GM12878 (cell line): ENCODE measurements at regions not wholly inside any gene's neighbourhood (a gene's known extent, or its start where the extent isn't known, plus 50 kb on each side); places are given as distances from the start of the nearest gene placed in this dataset.

Experiments used
- ATAC-seq: fragments of 200-7000 bp; cut with Tn5 transposase; 3 replicates; pipeline ENCODE4 v1.9.1; 2020; ENCODE audit warnings: mild to moderate bottlenecking, moderate library complexity
- BruUV-seq: library from RNA; stranded (reverse); fragments of 400-500 nt; replicated peaks from 2 replicates; lab custom pipeline; 2021; lab: Mats Ljungman, UMichigan
- CTCF ChIA-PET: fragments of 300-600 bp; sonication (Branson Sonifier 250); formaldehyde crosslinking; extraction: SDS; loops from one replicate; lab custom pipeline; 2021; ENCODE audit warnings: inconsistent platforms; lab: Yijun Ruan, JAX
- POLR2A ChIA-PET: fragments of 350-600 bp; formaldehyde crosslinking; extraction: SDS; loops from one replicate; lab custom pipeline; 2021; ENCODE audit warnings: inconsistent platforms; lab: Charles Lee
- RAD21 ChIA-PET: fragments of 300-600 bp; sonication (Branson Sonifier 250); formaldehyde crosslinking; loops from one replicate; lab custom pipeline; 2023; ENCODE audit warnings: antibody characterized with exemption; ENCODE audit not compliant: unreplicated experiment; lab: Charles Lee
- SMC1A ChIA-PET: fragments of 300-600 bp; sonication (Branson Sonifier 250); formaldehyde crosslinking; loops from one replicate; lab custom pipeline; 2023; ENCODE audit not compliant: unreplicated experiment, uncharacterized antibody; lab: Charles Lee
- DNase-seq: peaks from one replicate; pipeline ENCODE4 v3.0.0-alpha.2; 2011; ENCODE audit warnings: low read depth, low spot score
- FAIRE-seq: peaks from 3 replicates; lab custom pipeline; 2011; peaks lifted over from hg19 to GRCh38; lab: Jason Lieb, UNC
- H2AFZ ChIP-seq: 2 replicates; pipeline ENCODE4 v1.6.0; 2011; ENCODE audit warnings: low read depth, low read length, control low read depth; ENCODE audit not compliant: control insufficient read depth
- H3K27ac ChIP-seq: 2 replicates; pipeline ENCODE4 v1.5.1; 2011; ENCODE audit warnings: control low read depth; ENCODE audit not compliant: control insufficient read depth, insufficient read depth
- H3K27me3 ChIP-seq, 2 experiments: replicated peaks in 1 of 2; 2 replicates each; pipeline versions ENCODE4 v1.6.0 to v1.6.1; 2011; ENCODE audit warnings: low read length in 1 of 2; ENCODE audit not compliant: control insufficient read depth in 2 of 2, insufficient read depth in 2 of 2
- H3K36me3 ChIP-seq, 2 experiments: 2 replicates each; pipeline ENCODE4 v1.5.1; 2011; ENCODE audit warnings: low read length in 1 of 2; ENCODE audit not compliant: control insufficient read depth in 2 of 2, insufficient read depth in 2 of 2
- H3K4me1 ChIP-seq: 2 replicates; pipeline ENCODE4 v1.6.1; 2011; ENCODE audit warnings: mild to moderate bottlenecking, low read length, moderate library complexity, mixed read lengths; ENCODE audit not compliant: control insufficient read depth, insufficient read depth
- H3K4me2 ChIP-seq: 2 replicates; pipeline ENCODE4 v1.6.0; 2011; ENCODE audit warnings: control low read depth; ENCODE audit not compliant: control insufficient read depth, insufficient read depth
- H3K4me3 ChIP-seq: fragments of 200-600 bp; sonication (generic); 2 replicates; pipeline ENCODE4 v1.5.1; 2016
- H3K79me2 ChIP-seq: 2 replicates; pipeline ENCODE4 v1.6.0; 2011; ENCODE audit warnings: low read length; ENCODE audit not compliant: control insufficient read depth, insufficient read depth
- H3K9ac ChIP-seq: 2 replicates; pipeline ENCODE4 v1.8.0; 2011; ENCODE audit warnings: low read length, control low read depth, mixed read lengths; ENCODE audit not compliant: control insufficient read depth, insufficient read depth
- H3K9me3 ChIP-seq: replicated peaks from 3 replicates; pipeline ENCODE4 v1.5.1; 2011; ENCODE audit warnings: mild to moderate bottlenecking, low read length; ENCODE audit not compliant: control insufficient read depth, insufficient read depth
- H4K20me1 ChIP-seq: 2 replicates; pipeline ENCODE4 v1.6.0; 2011; ENCODE audit not compliant: control insufficient read depth, insufficient read depth
- BCL3 ChIP-seq: IDR thresholded peaks from 2 replicates; pipeline ENCODE4 v1.6.1; 2011; ENCODE audit warnings: borderline replicate concordance, low read depth, mild to moderate bottlenecking, moderate library complexity, low read length; ENCODE audit not compliant: insufficient read depth, poor library complexity, severe bottlenecking
- BCLAF1 ChIP-seq: fragments of 450-650 bp; IDR thresholded peaks from 2 replicates; pipeline ENCODE4 v1.6.1; 2017; ENCODE audit warnings: antibody characterized with exemption, mild to moderate bottlenecking, moderate library complexity
- CREM ChIP-seq: IDR thresholded peaks from 2 replicates; pipeline ENCODE4 v1.6.1; 2014; ENCODE audit warnings: antibody characterized with exemption, low read depth
- IKZF2 ChIP-seq, 2 experiments: fragments of 450-650 bp; IDR thresholded peaks; 2 replicates each; pipeline ENCODE4 v1.6.1; 2017; ENCODE audit warnings: mild to moderate bottlenecking in 2 of 2, moderate library complexity in 2 of 2
- IRF3 ChIP-seq: fragments of 450-650 bp; IDR thresholded peaks from 2 replicates; pipeline ENCODE4 v1.6.1; 2014; ENCODE audit warnings: mild to moderate bottlenecking
- KLF5 ChIP-seq: fragments of 450-650 bp; IDR thresholded peaks from 2 replicates; pipeline ENCODE4 v1.6.1; 2014; ENCODE audit warnings: mild to moderate bottlenecking; ENCODE audit not compliant: partially characterized antibody
- MTA3 ChIP-seq: IDR thresholded peaks from 2 replicates; pipeline ENCODE4 v1.6.1; 2012; ENCODE audit warnings: low read length, inconsistent platforms, borderline replicate concordance
- MXI1 ChIP-seq: fragments of 150-350 bp; IDR thresholded peaks from 2 replicates; pipeline ENCODE4 v1.6.1; 2011; ENCODE audit warnings: low read depth, mild to moderate bottlenecking, inconsistent platforms, low read length, improper control_type of control experiment
- POU2F2 ChIP-seq: IDR thresholded peaks from 3 replicates; pipeline ENCODE4 v1.6.1; 2011; ENCODE audit warnings: low read depth, mild to moderate bottlenecking, low read length, borderline replicate concordance
- RAD21 ChIP-seq: IDR thresholded peaks from 2 replicates; pipeline ENCODE4 v1.6.1; 2011; ENCODE audit warnings: mild to moderate bottlenecking, low read depth, low read length, moderate library complexity; ENCODE audit not compliant: insufficient read depth
- STAT3 ChIP-seq: IDR thresholded peaks from 2 replicates; pipeline ENCODE4 v1.6.1; 2011; ENCODE audit warnings: low read depth, low read length, improper control_type of control experiment
- SUZ12 ChIP-seq: fragments of 200-600 bp; sonication (generic); IDR thresholded peaks from one replicate; pipeline ENCODE4 v1.6.1; 2018; ENCODE audit warnings: antibody characterized with exemption, mild to moderate bottlenecking; ENCODE audit not compliant: unreplicated experiment
- ZBED1 ChIP-seq: IDR thresholded peaks from 2 replicates; pipeline ENCODE4 v1.6.1; 2016; ENCODE audit warnings: borderline replicate concordance
- ZNF217 ChIP-seq: fragments of 450-650 bp; IDR thresholded peaks from 2 replicates; pipeline ENCODE4 v1.6.1; 2017; ENCODE audit warnings: antibody characterized with exemption, mild to moderate bottlenecking
- WGBS: methylation state at CpG from one replicate; pipeline ENCODE4 v1.1.6; 2016; ENCODE audit warnings: low lambda C conversion rate; ENCODE audit not compliant: insufficient replicate concordance, insufficient coverage; ENCODE audit errors: missing lambda C conversion rate; 5-methylcytosine and 5-hydroxymethylcytosine counted together
- in situ Hi-C: fragments of 300-500 bp; cut with MboI; formaldehyde crosslinking; loops from 9 replicates; pipeline ENCODE4 v1.14.3; 2018; ENCODE audit warnings: mixed read lengths
- intact Hi-C: fragments of 100-400 bp; cut with micrococcal nuclease; formaldehyde crosslinking; loops from one replicate; pipeline ENCODE4 v1.14.2; 2022; ENCODE audit not compliant: unreplicated experiment

GRCh38 chr18:78833833-78834232 lies 145.8 kb upstream of the SALL3 start:
- WGBS, result 37% methylated on average over 11 of the region's 11 CpGs
- no peaks in the 10 kb centered on the region; the same call in 2 of the 3 replicates for H3K9me3 ChIP-seq
- RAD21 ChIA-PET, result no interaction called here
- no peaks in the 10 kb centered on the region for H3K4me1 ChIP-seq
- H3K36me3 ChIP-seq, result no peaks in the 10 kb centered on the region
- CTCF ChIA-PET, result no interaction called here
- intact Hi-C loops (no loop called here), in situ Hi-C loops (no loop called here)
- H3K9ac ChIP-seq, result no peak overlapping the region
- POLR2A ChIA-PET, result no interaction called here
- DNase-seq (no peak), ATAC-seq (no peak), FAIRE-seq (no peak)
- no peaks in the 10 kb centered on the region for H3K27me3 ChIP-seq
- H3K79me2 ChIP-seq, result no peaks in the 10 kb centered on the region
- no TSS peak for BruUV-seq
- H4K20me1 ChIP-seq, result no peaks in the 10 kb centered on the region
- H3K27ac ChIP-seq, result no peak overlapping the region
- no peak overlapping the region for H2AFZ ChIP-seq
- TF ChIP-seq IKZF2 (IDR thresholded peaks at IDR 0.05) (no peak), ZBED1 (no peak), SUZ12 (no peak), BCL3 (no peak)
- H3K4me3 ChIP-seq, result no peak overlapping the region
- H3K4me2 ChIP-seq, result no peak overlapping the region
- SMC1A ChIA-PET, result no interaction called here

- WGBS, result 72% methylated on average over 6 of the region's 6 CpGs
- H3K9ac ChIP-seq, result no peak overlapping the region
- TF ChIP-seq RAD21, result no peak
- TF ChIP-seq KLF5, result no peak
- no peak for TF ChIP-seq STAT3
- no peak for TF ChIP-seq BCLAF1
- TF ChIP-seq ZNF217, result no peak
- TF ChIP-seq MXI1, result no peak
- no peak for TF ChIP-seq MTA3
- no peak for TF ChIP-seq CREM
- TF ChIP-seq IRF3, result no peak
- no peak for TF ChIP-seq POU2F2
These were observed 142.8 kb upstream of the SALL3 start for GRCh38 chr18:78836838-78837237.

More at GRCh38 chr18:78836838-78837237, 142.8 kb upstream of the SALL3 start:
- H3K79me2 ChIP-seq, result no peaks in the 10 kb centered on the region
- no peaks in the 10 kb centered on the region for H3K36me3 ChIP-seq
- FAIRE-seq (no peak), DNase-seq (no peak), ATAC-seq (no peak)
- no peaks in the 10 kb centered on the region for H3K27me3 ChIP-seq
- SMC1A ChIA-PET, result interaction anchor here (0.8 kb wide), 1 partner anchor 1900 kb away, joined by 3 read pairs; no protein-coding TSS in a partner anchor
- H3K4me2 ChIP-seq, result no peak overlapping the region
- no peaks in the 10 kb centered on the region for H3K4me1 ChIP-seq
- no peak overlapping the region for H2AFZ ChIP-seq
- intact Hi-C loops, result no loop called here
- H3K4me3 ChIP-seq, result no peak overlapping the region
- RAD21 ChIA-PET, result no interaction called here
- POLR2A ChIA-PET, result no interaction called here
- no peak overlapping the region for H3K27ac ChIP-seq
- in situ Hi-C loops, result no loop called here
- no TSS peak for BruUV-seq
- no peaks in the 10 kb centered on the region for H4K20me1 ChIP-seq
- H3K9me3 ChIP-seq, result no peaks in the 10 kb centered on the region; the same call in 2 of the 3 replicates
- CTCF ChIA-PET, result interaction anchor here (0.6 kb wide), 1 partner anchor 39 kb away, joined by 3 read pairs; no protein-coding TSS in a partner anchor
